ENCODE measurements at regions not wholly inside any gene's neighbourhood (a gene's known extent, or its start where the extent isn't known, plus 50 kb on each side); places are given as distances from the start of the nearest gene placed in this dataset.

DNA sequence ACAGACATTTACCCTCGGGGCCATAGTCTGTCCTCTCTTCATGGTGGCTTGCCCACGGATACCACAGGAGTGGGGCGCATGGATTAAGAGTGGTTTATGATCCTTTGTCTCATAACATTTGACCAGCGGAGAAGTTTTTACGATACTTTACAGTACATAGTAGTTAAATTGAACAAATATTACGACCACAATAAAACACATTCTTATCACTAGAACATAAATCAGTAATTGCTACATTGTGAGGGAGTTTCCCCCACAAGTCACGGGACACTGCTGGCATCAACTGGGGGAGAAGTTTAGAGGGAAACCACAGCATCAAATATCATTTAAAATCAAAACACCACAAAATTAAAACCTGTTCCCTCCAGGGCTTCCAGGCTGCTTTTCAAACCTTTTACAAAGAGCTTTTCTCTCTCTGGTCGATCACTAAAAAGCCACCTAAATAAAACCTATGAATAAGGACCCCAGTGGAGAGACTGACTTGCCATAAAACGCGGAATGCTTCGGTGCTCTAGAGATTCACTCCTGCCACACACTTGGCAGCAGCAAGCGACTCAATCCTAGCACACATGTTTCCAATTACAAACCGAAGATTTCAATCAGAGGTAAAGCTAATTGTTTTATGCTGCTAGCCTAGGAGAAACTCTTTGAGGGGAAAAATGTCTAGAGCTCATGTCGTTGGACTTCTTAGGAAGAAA, 173.7 kb upstream of the HNRNPA3 start:
- DNase-seq = no peak

DNA sequence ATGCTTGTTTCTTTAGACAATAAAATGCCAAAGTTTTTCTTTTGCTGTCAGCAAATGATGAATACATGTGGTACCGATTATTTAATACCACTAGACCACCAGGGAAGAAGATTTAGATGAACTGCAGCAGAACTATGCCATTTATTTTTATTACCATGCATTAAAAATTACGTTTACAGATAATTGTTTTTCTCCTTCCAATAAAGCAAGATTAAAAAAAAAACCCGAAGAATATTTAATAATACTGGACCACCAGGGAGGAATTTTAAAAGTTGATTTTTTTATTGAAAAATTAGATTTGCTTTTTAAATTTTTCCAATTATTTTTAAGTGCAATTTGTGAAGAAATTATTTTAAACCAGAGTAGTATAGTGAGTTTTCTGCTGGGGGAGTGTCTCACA, 170.3 kb upstream of the HNRNPA3 start:
- no peak for DNase-seq

DNA sequence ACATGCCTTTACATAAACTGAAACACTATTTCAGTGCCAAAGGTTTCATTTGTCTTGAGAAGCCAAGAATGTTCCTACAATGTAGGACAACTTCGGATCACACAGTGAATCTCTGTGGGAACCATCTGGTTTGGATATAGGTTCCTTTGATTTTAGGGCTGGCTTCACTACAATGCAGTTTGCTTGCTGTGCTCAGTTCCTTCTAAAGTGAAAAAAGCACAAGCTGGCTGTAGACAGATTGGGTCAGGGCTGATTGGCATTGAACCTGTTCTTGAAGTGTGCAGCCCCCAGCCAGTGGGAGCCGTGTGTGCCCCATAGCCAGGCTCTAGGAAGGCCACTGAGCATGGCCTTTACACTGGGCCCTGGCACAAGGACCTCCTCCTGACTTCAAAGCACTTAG, 167.9 kb upstream of the HNRNPA3 start:
- DNase-seq = no peak

DNA sequence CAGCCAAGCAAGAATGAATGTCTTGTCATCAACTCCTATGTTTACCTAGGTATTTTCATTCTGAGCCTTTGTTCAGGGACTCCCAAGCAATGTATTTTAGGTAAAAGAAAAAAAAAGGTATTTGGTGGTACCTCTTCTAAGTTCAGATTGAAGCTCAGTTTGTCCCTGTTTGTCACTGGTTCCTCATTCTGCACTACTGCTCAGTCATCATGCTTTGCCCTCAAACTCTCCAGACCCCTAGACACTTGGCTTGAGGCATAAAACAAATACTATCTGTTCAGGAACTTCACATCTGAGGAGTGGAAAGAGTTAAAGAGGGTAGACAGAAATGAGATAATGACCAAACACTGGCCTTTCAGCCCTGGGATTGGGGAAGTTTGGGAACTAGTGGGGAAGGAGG, 163.6 kb upstream of the HNRNPA3 start:
- no peak for DNase-seq

DNA sequence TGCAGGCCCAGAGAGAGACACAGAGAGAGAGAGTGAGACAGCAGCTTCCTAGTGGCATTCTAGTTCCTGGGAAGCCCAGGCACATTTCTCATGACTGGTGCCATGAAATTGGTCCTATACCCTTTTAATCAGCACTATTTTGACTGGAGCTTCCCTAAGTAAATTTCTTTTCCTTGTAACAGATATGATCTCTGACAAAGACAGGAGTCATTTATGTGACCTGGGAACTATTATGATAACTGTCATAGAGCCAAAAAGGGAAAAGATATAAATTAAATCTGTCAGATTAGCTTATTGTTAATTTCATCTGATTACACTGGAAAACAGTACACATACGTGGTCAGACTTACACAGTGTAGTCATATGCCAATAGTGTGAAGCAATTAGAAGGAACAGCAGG, 161.3 kb upstream of the HNRNPA3 start:
- DNase-seq = no peak

DNA sequence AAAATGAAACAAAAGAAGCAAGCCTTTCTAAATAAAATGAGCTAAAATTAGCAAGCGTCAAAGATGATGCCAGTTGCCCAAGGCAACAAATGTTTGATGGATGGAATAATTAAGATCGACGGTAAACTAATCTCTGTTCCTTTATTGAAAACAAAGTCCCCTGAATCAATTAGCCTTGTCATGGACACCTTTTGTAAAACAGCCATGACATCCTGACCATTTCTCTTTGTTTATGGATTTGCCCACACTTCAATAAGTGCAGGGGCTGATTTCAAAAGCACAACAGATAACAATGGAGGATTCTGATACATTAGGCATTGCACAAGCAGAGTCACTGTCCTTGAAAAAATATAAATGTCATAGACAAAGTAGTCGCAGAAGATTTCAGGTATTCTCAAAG, 160.1 kb upstream of the HNRNPA3 start:
- no peak for DNase-seq

DNA sequence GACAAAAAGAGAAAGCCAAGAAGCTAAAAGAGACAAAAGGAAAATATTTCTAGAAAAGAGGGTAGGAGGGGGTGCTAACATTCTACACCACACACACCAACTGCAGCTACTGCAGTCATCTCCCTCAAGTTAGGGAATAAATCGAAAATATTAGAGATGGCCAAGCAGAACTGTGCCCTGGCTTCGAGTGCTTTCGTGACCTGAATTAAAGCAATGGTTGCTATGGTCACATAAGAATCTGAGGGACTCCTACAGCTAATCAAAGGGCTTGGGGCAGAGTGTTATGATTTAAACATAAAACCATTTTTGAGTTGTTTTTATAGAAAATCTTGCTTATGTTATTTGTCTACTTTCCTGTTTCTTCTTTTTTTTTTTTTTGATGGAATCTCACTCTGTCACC, 159.6 kb upstream of the HNRNPA3 start:
- DNase-seq = no peak

DNA sequence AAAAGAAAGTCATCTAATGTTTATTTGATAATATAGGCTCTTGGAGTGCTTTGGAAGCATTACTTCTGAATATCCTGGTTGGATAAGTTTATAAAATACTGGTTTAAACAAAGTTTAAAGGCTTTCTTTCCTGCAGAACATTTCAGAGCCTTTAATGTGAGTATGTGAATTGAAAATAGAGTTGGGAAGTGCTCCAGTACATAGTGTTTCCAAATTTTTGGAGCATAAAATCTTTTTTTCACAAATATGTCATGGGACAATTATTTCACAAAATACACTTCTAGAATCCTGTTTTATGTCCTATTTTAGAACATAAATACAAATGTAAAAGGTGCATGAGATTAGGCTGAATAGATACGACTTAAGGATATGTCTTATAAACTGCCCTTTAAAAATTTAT, 158.9 kb upstream of the HNRNPA3 start:
- no peak for DNase-seq

DNA sequence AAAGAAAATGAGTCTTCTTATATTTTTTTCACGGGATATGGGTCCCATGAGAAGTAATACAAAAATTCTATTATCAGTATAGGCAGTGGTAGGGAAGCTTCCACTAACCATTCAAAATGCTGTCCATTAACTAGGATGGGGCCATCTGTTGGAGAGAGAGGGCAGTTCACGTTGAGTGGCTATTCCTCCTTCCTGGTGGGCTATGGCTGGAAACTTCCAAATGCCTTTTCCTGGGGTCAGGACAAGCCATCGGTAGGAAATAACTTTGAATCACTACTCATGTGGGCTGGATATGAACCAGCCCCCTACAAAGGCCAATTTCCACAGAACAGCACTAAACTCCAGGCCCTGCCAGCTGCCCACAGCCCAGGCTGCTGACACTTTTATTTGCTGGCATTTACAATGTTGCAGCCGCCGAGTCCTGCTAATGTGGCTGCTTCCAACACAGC, 156.1 kb upstream of the HNRNPA3 start:
- no peak for DNase-seq

DNA sequence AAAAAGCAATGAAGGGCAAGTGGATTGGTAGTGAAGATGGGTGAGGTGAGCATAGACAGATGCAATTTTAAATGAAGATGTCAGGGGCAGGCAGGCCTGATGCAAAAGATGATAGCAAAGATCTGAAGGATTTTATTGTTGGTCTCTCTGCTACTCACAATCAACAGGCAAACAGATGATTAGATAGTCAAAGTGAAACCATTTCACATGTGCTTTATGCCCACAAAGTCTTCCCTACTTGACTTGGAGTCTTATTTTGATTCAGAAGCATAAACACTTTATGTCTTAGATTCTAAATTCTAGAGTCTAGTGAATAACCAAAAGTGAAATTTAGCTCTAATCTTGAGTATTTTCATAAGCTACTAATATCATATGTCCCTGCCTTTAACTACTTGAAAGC, 153.8 kb upstream of the HNRNPA3 start:
- no peak for DNase-seq

DNA sequence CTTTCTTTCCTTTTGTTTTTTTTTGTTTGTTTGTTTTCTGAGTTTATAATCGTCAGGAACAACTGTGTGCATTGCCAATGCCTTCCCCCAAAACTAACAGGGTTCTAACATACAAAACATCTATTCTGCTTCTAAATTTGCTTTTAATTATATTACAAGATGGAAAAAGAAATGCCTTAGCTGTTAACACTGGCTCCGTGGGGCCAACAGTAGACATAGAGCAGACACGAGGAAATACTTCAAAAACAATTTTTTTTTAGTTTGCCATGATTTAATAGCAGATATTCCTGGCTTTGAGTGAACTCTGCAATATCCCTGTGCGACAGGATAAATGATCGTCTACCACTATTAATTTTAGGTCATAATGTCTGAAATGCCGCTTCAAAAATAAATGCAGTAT, 153.3 kb upstream of the HNRNPA3 start:
- DNase-seq = no peak

DNA sequence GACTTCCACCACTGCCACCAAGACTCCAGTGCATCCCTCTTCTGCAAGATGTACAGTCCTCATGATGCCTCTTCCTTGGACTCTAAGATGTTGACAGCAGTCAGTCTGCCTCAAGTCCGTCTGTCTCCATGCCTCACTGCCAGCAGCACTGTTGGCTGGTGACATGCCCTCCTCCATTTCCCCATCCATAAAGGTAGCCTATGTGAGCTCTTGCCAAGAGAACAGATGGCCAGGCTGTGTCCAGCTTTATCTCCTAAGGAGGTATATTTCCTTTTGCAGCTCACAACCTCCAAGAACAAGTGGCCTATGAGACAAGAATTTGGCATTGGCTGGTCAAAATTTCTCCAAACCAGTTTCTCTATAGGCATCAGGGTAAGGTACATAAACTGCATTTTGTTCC, 149.3 kb upstream of the HNRNPA3 start:
- no peak for DNase-seq

DNA sequence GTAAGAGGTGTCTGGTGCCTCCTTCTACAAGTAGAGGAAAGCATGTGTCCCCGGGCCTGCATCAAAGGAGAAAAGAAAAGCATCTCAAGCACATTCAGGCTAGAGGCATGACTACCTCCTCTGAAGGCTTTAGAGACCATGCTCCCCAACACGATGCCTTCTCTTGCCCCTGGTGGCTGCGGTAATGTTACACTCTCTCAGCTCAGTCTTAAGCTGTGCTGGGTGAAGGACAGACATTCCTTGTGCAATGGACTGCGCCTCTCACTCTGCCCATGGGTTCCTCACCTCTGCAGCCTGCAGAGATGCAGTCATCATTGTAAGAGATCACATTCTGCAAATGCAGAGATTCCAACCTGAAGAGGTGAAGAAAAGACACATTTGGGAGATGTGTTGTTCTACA, 148.2 kb upstream of the HNRNPA3 start:
- no peak for DNase-seq

DNA sequence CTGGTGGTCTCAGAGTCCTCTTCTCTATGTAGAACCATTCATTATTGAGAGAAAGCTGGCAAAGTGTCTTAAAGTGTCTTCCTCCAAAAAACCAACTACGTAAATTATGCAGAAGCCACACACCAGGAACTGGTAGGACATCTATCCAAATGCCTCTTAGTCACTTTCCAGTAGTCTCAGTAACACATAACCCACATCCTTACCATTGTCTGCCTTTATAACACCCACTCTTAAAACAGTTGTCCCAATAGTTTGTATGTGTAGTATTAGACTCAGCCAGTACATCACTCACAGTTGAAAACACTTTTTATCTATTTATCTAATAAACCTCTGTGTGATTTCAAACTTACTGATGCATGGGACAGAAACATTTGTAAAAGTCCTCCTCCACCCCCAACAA, 143.6 kb upstream of the HNRNPA3 start:
- no peak for DNase-seq

DNA sequence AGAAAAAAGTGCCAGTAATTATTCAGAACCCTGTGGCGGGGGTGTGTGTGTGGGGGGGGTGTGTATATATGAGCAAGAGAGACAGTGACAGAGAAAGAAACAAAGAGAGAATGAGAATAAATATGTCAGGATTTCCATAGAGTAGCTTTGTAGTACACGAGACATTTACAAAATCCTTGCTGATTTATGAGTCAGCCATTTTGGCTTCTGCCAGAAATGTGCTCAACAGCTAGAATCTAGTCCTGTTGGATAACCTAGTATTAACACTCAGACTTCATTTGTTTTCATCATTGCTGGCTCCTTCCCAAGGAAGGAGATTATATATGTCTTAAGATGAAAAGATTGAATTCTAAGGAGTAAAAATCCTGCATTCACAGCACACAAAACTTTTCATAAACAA, 140.5 kb upstream of the HNRNPA3 start:
- DNase-seq = no peak

DNA sequence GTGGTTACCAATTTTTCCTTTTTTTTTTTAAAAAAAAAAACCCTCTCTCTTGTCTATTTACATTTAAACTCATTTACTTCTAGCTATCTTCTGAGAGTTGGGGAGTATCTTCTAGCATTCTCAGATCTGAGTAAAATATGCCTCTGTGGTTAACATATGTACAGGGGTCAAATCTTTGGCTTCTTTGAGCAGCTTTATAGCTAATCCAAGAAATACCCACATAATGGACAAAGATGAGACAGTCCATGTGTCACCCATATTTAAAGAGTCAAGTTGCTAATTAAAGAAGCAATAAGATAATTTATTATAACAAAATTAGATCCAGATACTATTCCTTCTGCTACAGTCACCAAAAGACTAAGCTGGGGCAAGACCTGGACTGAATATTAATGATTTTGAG, 139.0 kb upstream of the HNRNPA3 start:
- DNase-seq = no peak

DNA sequence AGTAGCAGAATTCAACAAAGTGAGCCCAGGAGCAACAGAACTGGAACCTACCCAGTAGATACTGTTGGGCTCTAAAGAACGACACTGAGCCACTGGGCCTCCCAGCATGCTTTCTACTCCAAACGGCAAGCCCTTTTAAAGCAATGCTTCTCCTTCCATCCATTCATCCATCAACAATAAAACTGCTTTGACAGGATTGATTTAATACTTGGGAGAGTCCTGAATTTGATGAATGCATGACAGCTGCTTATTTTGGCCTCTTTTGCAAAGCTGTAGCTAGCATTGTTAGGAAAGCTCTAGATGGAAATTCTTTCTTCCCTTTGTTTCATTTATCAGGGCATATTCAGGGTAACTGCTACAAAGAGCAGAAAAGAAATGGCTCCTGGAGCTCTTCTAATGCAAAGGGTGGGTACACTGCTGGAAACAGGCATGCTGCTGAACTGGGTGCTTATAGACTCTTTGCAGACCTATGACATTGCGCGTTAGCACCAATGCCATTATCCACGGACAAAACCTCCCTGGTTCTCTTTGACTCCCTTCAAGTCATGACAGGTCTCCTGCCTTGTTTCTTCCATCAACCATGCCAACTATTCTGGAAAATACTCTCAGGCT, 138.4 kb upstream of the HNRNPA3 start:
- no peak for DNase-seq

DNA sequence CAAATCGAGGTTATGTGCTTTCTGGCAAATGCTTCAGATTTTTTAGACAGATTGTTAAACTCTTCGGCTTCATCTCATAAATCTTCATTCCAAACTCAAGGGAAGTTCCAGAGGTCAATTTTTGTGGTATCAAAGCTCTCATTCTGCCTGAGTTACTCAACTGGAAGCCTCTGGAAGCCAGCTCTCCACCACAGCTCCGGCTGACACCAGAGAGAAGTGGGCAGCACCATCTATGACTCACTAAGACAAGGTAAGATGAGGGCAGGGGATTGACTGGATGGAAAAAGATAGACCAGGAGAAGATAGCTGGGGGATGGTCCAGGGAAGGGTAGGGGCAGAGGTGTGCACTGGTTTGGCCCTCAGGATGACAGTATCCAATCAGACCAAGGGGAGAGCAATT, 137.3 kb upstream of the HNRNPA3 start:
- no peak for DNase-seq

DNA sequence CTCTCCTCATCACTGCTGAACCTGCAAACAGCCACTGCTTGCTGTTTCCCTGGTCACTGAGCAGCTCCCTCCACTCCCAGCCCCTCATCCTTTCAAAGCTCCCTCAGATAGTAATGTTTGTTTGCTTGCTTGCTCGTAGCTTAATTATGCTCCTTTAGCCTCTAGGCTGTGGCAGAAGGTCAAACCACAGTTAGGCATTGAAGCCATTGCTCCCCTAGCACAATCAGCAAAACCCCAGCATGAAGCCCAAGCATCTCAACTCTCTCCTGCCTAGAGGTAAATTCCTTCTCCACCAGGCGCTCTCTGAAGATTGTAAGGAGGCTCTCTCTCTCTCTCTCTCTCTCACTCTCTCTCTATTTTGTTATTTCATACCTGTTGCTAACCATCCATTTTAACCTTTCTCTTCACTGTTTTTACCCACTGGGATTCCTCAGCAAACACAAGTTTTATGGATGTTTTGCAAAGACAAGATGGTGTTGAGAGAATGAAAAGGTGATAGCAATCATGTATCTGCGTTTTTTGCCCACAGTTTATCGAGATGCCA, 135.9 kb upstream of the HNRNPA3 start:
- DNase-seq = no peak

DNA sequence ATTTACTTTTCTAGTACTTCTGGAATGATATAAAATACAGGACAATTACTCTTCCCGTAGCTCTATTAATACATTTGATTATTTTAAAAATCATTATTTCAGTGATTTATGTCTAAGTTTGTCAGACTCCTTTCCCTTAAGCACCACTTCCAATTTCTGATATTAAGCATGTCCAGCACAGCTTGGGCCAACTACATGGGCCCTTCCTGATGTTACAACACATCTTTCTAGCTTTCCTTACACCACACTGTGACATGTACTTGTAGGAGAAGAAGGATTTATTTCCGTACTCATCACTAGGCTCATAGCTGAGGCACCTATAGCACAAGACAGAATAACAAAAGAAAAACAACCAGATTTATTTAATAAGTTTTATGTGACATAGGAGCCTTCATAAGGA, 134.8 kb upstream of the HNRNPA3 start:
- no peak for DNase-seq

DNA sequence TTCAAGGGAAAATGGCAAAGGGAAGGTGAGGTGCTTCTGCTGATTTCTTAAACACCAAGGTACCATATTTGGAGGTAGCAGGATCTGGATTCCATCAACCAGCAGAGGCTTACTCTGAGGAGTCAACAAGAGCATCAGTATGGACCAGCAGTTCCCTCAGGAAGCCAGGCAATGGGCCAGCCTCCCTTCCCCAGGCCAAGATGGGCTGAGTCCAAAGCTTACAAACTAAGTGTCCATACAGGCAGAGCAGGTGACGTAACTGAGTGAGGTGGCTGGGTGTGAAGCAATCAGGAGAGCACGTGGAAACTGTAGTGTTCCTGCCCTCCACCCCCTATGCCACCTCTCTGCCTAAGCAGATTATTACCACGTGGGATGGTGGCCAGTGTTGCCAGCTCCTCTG, 134.2 kb upstream of the HNRNPA3 start:
- DNase-seq = no peak

DNA sequence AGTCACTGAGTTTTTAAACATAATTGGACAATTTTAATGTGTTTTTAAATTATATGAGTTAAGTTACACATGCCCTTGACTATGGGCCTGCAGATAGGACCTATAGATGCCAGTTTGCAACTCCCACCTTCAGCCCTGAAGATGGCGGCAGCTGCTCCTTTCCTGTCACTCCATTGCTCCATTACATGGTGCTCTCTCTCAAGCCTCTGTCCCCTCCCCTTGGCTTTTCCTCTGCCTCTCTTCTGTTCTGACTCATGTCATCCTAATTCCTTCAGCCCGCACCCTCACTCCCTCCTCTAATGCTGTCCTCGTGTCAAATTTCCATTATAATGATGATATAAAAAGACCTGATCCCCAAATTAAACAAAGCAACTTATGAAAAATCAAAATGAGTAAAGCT, 133.7 kb upstream of the HNRNPA3 start:
- DNase-seq = no peak

DNA sequence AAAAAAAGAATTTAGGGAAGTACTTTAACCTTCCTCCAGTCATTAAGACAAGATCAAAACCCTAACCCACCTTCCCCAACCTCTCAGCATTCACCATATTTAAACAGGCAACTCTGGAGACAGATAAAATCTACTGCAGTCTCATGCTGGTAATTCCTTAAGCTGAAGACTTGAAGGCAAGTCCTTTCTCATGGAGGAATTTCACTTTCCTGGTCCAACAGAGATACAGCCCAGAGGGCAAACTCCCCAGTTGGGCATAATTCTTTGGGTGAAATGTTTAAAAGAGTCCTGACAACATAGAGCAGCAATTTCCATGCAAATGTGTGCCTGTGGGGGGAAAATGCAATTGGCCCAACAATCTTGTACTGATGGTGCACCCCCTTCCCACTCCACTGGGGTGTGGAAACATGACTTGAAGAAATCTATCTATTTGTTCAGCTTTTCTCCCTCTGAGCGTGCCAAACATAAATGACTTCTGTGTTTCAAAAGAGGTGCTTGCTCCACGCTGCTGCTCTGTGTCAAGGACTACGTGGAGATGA, 131.8 kb upstream of the HNRNPA3 start:
- DNase-seq = no peak

DNA sequence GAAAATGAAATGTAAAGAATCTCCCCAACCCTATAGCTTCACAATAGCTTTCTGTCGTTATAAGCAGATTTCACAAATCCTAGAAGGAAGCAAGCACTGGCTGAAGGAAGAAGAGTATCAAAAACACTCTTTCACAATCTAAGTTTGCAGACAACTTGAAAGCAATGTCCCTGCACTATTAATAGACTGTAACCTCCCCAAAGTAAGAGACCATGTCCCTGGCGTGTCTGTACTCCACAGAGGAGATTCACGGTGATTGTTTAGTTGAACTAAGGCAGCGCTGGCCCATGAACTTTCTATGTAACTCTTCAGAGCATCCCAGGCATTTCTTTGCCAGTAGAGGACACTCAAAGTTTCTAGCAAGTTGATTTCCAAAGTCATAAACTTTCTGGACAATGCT, 128.0 kb upstream of the HNRNPA3 start:
- no peak for DNase-seq

DNA sequence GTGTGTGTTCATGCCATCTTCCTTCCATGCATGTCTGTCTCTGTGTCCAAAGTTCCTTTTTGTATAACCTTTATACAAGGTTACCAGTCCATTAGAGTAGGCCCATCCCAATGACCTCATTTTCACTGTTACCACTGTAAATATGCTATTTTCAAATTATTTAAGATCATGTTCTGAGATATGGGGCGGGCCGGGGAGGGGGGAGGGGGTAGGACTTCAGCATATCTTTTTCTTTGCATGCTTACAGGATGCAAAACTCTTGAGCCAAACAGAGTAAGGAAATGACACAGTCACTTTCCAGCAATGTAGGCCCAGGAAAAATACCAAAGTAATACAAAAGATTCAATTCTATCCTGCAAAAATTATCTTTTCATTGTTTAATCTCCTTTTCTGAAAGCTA, 124.1 kb upstream of the HNRNPA3 start:
- DNase-seq = no peak
